ENCODE measurements at regions not wholly inside any gene's neighbourhood (a gene's known extent, or its start where the extent isn't known, plus 50 kb on each side); places are given as distances from the start of the nearest gene placed in this dataset.

- TF ChIP-seq ESRRA (IDR thresholded peaks at IDR 0.05; ENCODE audit: low read length): no peak
- no peak for TF ChIP-seq PAX8 (IDR thresholded peaks at IDR 0.05)
- TF ChIP-seq ATF7 (IDR thresholded peaks at IDR 0.05; ENCODE audit: low read depth): no peak
- TF ChIP-seq RB1 (IDR thresholded peaks at IDR 0.05; ENCODE audit: borderline replicate concordance): no peak
- no peak for TF ChIP-seq PBX3 (IDR thresholded peaks at IDR 0.05; ENCODE audit: insufficient replicate concordance, low read depth, low read length)
These were observed 204.3 kb upstream of the LRIG1 start (continued) for GRCh38 chr3:66705076-66705475.

GRCh38 chr3:66706890-66707289 is 206.1 kb upstream of the LRIG1 start:
- Histone ChIP-seq H3K27ac (ENCODE audit: control insufficient read depth, insufficient read depth) (no peak overlapping the region), H3K27me3 (replicated peaks in 1 of 2; ENCODE audit: control insufficient read depth in 2 of 2, insufficient read depth in 2 of 2, low read length in 1 of 2) (no peaks in the 10 kb centered on the region), H4K20me1 (ENCODE audit: control insufficient read depth, insufficient read depth) (no peaks in the 10 kb centered on the region), H3K4me3 (no peak overlapping the region), H3K36me3 (ENCODE audit: control insufficient read depth in 2 of 2, insufficient read depth in 2 of 2, low read length in 1 of 2) (no peaks in the 10 kb centered on the region), H3K4me2 (ENCODE audit: control insufficient read depth, insufficient read depth) (no peak overlapping the region), H3K9me3 (replicated peaks; ENCODE audit: control insufficient read depth, insufficient read depth, low read length) (no peaks in the 10 kb centered on the region), H3K79me2 (ENCODE audit: control insufficient read depth, insufficient read depth, low read length) (no peaks in the 10 kb centered on the region), H3K4me1 (ENCODE audit: control insufficient read depth, insufficient read depth, low read length) (no peaks in the 10 kb centered on the region), H3K9ac (ENCODE audit: control insufficient read depth, insufficient read depth, low read length) (no peak overlapping the region), H2AFZ (ENCODE audit: control insufficient read depth, low read depth, low read length) (no peak overlapping the region)
- POLR2A ChIA-PET: no interaction called here
- in situ Hi-C loops (cut with MboI): no loop called here
- ATAC-seq (no peak), DNase-seq (ENCODE audit: low read depth, low spot score) (no peak), FAIRE-seq (no peak)
- no TSS peak for BruUV-seq (replicated peaks)
- no peak for TF ChIP-seq SRF (IDR thresholded peaks at IDR 0.05; ENCODE audit: low read depth in 2 of 2, low read length in 2 of 2)
- SMC1A ChIA-PET (ENCODE audit: uncharacterized antibody, unreplicated experiment): no interaction called here
- CTCF ChIA-PET: interaction anchor here (2.2 kb wide), 1 partner anchor 115 kb away, joined by 6 read pairs; no protein-coding TSS in a partner anchor
- WGBS (ENCODE audit: insufficient coverage, insufficient replicate concordance, low lambda C conversion rate, missing lambda C conversion rate): 17% methylated on average over 3 of the region's 3 CpGs
- intact Hi-C loops (cut with micrococcal nuclease; ENCODE audit: unreplicated experiment): no loop called here
- RAD21 ChIA-PET (ENCODE audit: unreplicated experiment): no interaction called here

All from GM12878 (cell line).